CD4-positive, alpha-beta T cell treated with Interleukin-12 subunit alpha and Interleukin-12 subunit beta, for 1 hour (primary cell): ENCODE measurements at regions not wholly inside any gene's neighbourhood (a gene's known extent, or its start where the extent isn't known, plus 50 kb on each side); places are given as distances from the start of the nearest gene placed in this dataset.
"Not testable (repeated sequence)": the region's sequence is repeated elsewhere in the genome, so short reads cannot be mapped to it uniquely, and the experiment has no call there.

Source experiments
- DNase-seq: peaks from one replicate; pipeline ENCODE4 v3.0.0-alpha.2; 2020

DNA sequence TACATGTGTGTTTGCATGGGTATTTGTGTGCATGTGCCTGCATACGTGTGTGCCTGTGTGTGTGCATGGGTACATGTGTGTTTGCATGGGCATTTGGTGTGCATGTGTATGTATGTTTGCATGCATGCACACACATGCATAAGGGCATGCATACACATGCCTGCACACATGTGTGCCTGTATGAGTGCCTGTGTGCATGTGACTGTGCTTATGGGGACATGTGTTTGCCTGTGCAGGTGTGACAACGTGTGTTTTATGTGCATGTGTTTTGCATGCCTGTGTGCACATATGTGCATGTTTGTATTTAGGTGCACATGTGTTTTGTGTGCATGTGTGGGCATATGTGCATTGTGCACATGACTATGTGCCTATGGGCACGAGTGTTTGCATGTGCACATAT is 165.7 kb downstream of the ERMARD start:
- no peak for DNase-seq

DNA sequence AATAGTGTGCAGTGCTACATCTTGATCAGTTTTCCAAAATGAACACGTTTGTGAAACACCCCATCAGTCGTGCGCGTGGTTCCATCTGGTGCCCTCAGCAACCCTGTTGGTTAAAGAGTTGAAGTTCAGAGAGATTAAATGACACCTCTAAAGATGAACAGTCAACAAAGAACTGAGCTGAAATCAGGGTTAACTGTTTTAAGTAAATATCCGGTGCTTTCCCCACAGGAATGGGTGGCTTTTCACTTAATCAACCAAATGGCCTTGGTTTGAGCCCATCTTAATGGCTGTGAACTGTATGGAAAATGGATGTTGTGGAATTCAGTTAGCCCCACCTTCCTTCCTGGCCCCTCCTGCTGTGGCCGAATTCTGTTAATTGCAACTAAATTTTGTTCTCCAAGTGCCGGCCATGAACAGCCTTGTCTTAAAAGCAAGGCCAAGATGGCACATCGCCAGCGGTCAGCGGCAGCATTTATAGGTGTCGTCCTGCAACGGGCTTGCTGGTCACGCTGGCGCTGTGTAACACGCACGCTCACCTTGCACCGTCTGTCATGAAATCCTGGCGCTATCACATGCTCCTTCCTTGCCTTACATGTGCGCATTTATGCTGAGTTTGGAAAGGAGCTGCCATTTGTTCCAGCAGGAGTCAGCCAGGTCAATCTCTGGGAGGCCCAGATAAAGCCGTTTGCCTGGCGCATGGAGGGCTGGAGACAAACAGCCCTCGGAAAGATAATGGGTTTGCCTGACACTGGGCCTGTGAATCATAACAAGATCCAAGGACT is 164.5 kb downstream of the ERMARD start:
- no peak for DNase-seq

DNA sequence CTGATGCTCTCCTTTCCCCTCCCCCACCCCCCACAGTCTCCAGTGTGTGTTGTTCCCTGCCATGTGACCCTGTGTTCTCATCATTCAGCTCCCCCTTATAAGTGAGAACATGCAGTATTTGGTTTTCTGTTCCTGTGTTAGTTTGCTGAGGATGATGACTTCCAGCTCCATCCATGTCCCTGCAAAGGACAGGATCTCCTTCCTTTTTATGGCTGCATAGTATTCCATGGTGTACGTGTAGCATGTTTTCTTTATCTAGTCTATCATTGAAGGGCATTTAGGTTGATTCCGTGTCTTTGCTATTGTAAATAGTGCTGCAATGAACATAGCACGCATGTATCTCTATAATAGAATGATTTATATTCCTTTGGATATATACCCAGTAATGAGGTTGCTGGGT is 162.3 kb downstream of the ERMARD start:
- DNase-seq, result not testable (repeated sequence)

DNA sequence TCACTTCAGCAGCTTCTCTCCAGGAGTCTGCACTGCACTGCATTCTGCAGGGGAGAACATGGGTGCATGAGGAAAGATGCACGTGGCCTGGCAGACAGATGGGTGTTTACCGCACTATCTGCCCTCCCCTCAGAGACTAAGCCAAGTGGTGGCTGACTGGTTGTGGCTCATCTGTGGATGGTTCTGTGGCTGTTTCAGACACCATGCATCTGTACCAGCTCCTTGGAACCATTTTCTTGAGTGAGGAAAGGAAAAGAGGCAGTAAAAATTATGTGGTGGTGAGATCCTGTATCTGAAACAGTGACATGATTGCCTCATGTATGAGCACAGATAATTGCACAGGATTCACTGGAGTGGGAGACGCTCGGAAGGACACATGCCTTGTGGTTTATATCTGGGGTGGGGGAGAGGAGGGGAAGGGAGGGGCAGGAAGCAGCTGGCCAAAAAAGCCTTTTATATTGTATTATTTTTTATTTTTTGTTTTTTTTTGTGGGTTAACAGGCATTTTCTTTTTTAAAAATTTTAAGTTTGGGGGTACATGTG is 161.7 kb downstream of the ERMARD start:
- DNase-seq, result no peak

DNA sequence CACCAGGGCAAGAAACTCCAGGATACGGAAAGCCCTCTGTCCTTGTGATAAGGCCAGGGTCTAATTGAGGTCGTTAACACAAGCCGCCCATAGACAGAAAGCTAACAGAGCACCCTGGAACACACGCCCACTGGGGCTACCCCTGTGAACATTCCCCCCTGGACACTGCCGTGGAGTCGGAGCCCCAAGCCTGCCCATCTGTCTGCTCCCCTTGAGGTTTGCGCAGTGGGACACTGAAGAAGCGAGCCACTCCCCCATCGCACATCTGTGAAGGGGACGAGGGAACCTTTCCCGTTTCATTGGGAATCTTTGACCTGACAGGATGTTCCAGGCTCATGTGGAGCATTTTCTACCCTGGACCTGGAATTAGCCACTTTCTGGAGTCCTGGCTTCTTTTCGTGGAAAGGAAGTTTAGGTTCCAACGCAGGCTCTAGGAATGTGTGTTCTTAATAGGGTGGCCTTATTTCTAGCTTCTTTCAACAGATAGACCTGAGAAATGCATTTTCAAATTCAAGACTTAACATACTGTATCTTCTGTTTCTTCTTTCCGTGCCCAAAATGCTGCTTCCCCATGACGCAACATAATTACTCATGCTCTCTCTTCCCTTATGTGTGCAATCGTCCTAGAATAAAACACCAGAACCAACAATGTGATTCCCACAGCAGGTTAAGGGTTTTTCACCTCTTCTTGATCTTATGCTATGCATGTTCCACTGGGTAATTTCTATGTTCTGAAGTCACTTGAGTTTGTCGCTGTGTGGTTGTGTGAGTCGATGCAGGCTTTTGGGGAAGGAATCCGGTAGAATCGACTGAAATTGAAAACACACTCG is 161.1 kb downstream of the ERMARD start:
- no peak for DNase-seq

DNA sequence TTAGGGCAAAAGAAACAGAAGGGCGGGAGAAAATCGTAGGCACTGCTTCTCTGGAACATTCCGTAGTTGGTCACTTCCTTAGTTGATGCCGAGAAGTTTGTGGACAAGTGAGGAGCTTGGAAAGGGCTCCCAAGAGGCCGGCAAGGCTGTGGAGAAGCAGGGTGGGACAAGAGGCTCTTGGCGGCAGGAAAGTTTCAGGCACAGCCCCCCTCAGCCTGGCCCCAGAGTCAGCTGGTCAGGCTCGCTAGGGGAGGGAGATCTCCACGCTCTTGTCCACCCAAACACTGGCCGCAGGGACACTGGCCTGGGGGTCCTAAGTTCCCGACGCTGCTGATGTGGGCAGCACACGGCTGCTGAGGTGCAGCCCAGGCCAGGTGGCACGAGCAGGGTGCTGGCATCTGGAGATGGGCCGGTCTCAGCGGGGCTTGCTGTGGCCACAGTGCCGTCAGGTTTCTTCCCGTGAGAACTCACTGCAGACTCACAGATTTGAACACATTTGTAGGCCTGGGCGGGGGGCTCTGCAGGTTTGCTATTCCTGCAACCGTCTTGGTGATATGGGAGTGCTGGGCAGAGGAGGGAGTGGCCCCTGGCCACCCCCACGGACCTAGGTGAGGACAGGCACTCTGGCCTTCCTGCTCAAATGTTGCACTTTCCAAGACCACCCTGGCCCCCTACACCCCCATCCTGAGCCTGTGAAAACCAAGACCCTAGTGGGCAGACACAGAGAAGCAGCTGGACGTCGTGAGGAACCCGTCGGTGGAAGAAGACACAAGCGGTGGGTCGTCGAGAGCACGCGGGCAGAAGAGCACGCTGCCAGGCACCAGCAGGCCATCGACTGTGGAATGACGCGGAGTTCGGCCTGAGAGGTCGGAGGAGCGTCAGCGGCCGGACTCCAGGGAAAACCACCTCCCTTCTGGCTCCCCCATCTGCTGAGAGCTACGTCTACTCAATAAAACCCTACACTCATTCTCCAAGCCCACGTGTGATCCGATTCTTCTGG is 160.1 kb downstream of the ERMARD start:
- no peak for DNase-seq

DNA sequence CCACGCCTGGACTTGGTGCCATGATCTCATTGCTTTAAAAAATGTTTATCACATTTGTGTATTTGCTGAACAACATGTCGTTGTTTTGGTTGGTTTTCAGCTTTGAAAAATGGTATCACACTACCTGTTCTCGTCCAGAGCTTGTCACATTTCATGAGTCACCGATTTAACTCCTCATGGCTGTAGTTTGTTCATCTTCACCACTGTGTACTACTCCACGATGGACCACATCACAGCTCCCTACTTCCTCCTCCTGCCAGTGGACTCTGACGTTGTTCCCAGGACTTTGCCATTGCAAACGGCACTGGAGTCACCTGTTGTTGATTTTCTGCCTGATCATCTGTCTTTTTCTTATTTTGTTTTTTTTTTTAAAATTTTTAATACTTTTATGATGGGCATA is 157.7 kb downstream of the ERMARD start:
- DNase-seq, result no peak

DNA sequence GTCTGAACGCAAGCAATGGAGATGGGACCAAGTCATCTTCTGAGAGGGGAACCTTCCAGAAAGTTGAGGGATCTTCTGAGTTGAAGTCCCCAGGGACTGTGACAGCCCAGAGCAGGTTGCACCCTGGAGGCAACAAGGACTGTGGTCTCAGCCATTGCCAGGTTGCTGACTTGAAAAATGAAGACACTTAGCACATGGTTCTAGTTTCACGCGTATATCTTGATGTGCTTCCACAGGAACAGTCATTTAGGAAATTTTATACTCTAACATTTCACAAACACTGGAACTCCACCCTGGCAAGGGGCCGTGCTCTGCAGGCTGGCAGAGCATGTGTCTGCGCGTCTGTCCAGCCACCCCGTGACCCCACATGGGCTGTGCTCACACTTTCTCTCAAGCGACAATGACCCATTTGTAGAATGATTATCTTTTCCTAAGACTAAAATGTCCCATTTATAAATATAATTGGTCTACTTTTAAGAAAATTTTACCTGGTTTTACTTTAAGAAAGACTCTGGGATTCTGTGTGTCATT is 157.0 kb downstream of the ERMARD start:
- no peak for DNase-seq

DNA sequence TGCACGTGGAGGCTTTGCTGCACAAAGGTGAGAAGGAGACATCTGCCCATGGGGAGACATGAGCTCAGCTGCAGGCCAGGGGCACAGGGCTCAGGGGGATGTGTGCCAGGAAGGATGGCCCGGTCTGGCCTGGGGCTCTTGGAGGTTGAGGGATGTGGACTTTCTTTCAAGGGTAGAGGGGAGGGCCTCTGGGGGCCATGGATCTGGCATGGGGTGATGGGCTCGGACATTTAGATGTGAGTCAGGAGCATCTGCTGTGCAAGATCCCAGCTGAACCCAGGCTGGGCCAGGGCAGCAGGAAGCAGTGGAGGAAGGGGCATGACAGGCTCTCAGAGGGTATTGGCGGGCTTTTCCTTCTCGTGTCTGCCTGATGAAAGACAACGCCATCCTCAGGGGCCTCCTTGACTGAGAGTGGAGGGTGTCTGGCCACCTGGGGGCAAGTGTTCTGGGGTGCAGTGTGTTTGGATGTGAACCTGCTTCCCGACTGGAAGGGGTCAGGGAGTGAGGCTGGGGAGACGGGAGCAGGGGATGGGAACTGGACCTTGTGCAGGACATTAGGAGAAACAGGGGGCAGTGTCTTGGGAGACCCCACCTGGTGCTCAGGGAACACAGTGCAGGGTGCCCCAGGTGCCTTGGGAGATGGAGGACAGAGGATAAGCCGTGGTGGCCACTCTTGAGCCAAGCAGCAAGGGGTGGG is 156.1 kb downstream of the ERMARD start:
- DNase-seq, result no peak

DNA sequence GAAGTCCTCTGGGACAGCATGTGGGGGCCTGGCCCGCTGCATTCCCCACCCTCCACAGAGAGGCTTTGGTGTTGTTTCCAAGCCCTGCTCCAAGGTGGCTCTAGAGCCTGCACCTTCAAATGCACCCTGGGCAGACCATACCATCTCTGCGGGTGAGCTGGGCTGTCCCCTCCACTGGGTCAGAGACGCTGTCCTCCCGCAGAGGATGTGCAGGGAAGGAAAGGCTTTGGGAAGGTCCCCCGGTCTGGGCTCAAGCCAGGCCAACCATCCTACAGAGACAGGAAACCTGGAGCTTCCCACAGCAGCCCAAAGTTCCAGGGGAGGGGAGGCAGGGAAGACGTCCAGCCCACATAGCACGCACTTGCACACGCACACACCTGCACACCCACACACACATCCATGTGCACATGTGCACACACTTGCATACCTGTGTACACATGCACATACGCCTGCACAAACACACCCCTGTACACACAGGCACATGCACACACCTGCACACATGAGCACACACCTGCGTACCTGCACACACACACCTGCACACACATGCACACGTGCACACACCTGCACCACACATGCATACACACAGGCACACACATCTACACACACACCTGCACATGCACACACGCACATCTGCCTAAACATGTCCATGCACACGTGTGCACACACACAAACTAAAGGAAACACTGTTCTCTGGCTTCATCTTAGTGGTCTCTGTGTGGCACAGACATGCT is 155.4 kb downstream of the ERMARD start:
- no peak for DNase-seq

DNA sequence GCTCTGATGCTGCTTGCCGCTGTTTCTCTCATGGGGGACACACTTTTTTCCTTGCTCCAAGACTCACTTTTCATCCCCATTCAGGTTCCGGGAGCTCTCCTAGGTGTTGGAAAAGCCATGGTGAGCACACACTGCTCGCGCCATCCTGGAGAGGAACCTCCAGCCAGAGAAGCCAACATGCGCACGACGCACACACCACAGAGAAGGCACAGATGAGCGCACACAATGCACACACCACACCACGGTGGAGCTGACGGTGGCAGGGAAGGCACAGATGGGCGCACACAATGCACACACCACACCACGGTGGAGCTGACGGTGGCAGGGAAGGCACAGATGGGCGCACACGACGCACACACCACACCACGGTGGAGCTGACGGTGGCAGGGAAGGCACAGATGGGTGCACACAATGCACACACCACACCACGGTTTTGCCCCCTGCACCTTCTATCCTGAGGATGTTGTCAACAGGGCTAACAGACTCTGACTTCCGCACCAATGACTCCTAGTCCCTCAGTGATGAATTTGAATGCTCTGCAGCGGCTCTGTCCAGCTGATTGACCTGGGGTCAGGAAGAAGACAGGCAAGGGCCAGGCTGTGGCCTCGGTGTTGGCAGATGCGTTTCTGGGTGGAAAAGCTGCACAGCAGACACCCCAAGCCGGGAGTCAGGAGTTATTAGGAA is 154.7 kb downstream of the ERMARD start:
- no peak for DNase-seq

DNA sequence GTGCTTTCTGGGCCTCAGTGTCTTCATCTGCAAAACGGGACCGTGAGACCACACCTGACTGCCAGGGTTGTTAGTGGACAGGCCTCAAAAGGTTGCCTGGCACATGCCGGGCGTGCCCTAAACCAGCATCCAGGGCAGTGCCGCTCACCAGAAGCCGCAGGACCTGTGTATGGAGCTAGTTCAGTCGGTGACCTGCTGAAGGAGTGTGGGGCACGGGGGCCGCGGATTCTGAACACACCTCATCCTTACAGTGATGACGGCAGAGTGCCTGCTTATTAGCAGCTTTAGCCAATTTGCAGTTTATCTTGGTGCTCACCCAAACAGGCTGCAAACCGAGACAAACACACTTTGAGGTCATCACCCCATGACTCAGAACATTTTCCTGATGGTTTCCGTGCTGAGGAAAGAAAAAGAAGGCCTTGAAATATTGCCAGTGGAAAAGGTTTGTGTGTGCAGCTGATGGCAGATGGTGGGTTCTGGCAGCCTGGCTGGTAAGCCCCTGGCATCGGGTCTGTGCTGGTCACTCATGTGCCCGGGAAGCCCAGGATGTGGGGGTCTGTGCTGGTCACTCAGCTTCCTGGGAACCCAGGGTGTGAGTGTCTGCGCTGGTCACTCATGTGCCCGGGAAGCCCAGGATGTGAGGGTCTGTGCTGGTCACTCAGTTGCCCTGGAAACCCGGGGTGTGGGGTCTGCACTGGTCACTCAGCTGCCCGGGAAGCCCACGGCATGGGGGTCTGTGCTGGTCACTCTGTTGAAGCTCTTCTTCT is 153.8 kb downstream of the ERMARD start:
- no peak for DNase-seq

DNA sequence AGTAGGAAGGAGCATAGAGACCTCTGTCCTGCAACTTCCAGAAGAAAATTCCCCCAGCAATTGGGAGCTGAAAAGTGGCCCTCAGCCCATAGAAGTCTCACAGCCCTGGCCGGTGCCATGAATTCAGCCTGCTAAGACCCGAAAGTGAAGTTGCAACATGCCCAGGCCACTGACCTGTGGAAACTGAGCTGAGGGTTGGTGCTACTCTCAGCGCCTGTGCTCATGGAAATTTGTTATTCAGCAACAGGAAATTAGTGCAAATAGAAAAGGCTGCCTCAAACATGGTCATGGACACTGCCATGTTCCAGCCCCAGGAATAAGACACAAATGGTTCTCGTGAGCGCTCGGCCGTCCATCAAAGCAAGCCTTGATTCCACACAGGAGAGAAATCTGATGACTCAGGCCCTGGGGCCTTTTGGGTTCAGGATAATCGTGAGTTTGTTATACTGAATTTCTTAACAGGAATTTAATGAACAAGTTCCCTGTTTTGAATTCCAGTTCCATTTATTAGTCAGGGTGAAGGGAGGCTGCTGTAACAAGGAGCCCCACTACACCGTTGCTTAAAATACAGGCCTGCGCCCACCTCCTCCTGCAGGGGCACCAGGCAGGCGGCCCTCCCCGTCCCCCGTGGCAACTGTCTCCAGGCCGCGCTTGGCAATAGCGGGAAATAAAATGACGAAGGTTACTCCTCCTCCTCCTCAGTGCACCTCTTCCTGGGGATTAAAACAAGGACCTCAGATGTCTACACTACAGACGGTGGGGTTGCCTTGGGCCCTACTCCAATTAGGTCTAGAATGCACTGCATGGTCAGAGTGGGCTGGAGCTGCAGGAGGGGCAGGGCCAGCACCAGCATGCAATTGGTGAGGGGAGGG is 152.9 kb downstream of the ERMARD start:
- DNase-seq, result no peak

DNA sequence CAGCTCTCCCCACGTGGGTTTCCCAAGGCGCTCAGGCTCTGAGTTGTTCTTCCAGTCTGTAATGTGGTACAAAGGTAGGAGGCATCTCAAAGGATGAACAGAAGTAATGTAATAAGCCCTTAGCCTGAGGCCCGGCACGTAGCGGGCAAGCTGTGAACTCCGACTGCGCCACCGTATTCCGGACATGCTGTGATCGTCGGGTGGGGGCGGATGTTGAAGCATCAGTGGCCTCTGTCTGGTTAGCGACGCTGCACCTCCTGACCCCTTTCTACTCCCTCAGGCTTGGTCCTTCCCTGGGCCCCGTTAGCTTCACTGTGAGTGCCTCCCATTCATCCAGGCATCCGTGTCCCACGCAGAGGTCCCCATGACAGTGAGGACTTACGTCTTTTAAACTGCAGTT is 151.7 kb downstream of the ERMARD start:
- no peak for DNase-seq

DNA sequence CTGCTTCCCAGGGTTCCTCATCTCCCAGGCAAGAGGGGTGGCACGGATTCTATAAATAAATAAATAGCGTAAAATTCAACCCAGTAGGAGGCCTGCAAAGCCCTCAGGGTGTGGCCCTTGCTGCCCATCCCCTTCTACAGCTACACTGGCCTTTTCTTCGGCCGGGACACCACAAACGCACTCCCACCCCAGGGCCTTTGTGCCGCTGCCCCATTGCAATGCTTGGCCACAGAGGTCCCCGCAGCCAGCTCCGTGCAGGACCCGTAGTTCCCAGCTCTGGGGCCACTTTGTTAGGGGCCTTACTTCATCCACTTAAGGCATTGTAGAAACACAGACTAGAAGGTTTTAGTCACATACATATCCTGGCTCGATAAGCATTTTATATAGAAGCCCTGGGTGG is 151.2 kb downstream of the ERMARD start:
- DNase-seq, result no peak

DNA sequence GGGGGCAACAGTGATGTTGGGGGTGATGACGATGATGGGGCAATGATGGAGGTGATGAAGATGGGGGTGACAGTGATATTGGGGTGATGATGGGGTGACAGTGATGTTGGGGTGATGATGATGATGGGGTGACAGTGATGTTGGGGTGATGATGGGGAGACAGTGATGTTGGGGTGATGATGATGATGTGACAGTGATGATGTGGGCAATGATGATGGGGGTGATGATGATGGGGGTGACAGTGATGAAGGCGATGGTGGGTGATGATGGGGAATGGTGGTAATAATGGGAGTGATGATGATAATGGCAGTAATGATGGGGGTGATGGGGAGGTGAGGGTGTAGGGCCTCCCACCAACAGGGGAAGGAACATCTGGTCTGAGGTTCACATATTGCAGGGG is 150.6 kb downstream of the ERMARD start:
- DNase-seq, result no peak

DNA sequence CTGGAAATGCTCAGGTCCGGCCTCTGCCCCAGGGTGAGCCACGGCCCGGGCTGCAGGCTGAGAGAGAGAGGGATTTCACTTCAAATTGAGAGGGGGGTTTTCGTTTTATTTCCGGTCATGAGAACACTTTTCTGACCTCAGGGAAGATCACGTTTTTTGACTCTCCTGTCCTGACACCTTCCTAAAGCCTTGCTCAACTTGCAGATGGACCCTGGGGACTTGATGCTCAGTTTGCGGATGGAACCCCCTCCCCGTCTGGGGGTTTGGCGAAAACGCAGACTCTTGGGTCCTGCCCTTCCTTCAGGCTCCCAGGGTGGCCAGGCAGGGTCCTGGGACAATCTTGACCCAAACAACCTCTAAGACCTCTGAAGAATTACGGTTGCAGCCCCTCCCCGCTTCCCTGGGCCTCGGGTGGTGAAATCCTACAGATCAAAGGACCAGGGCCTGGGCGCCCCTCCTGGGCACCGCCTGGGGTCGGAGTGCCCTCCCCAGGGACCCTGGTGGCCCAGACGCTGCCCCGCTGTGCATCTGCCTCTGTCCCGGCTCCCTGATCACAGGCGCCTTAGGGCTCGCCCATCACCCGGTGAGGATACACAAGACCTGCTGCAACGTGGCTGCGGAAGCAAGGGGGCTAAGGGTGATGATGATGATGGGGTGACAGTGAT is 148.2 kb downstream of the ERMARD start:
- DNase-seq, result no peak
